ENCODE measurements at regions not wholly inside any gene's neighbourhood (a gene's known extent, or its start where the extent isn't known, plus 50 kb on each side); places are given as distances from the start of the nearest gene placed in this dataset.

GRCh38 chr4:132572210-132572609, 576.9 kb upstream of the PCDH10 start:
- no peak overlapping the region for H3K4me2 ChIP-seq (ENCODE audit: low read length)
- TF ChIP-seq CTCF (IDR thresholded peaks at IDR 0.05), result no peak

GRCh38 chr4:132587626-132588025, 561.5 kb upstream of the PCDH10 start:
- no peak overlapping the region for H3K4me2 ChIP-seq (ENCODE audit: low read length)
- no peak overlapping the region for H2AFZ ChIP-seq
- H3K9me3 ChIP-seq (ENCODE audit: control insufficient read depth, low read length), result no peaks in the 10 kb centered on the region
- H3K27me3 ChIP-seq (ENCODE audit: control insufficient read depth, insufficient read depth, low read length), result no peaks in the 10 kb centered on the region
- H3K79me2 ChIP-seq, result no peaks in the 10 kb centered on the region
- H3K36me3 ChIP-seq (ENCODE audit: control insufficient read depth, insufficient read depth, low read length), result no peaks in the 10 kb centered on the region
- H3K4me1 ChIP-seq, result no peaks in the 10 kb centered on the region
- no peak overlapping the region for H3K9ac ChIP-seq
- no peak for TF ChIP-seq CTCF (IDR thresholded peaks at IDR 0.05)
- H3K4me3 ChIP-seq (ENCODE audit: low read depth, low read length), result no peak overlapping the region
- no peak overlapping the region for H3K27ac ChIP-seq

More at GRCh38 chr4:132572210-132572609, 576.9 kb upstream of the PCDH10 start:
- no peaks in the 10 kb centered on the region for H3K4me1 ChIP-seq
- H2AFZ ChIP-seq, result no peak overlapping the region
- H3K27me3 ChIP-seq (ENCODE audit: control insufficient read depth, insufficient read depth, low read length), result no peaks in the 10 kb centered on the region
- H3K4me3 ChIP-seq (ENCODE audit: low read depth, low read length), result no peak overlapping the region
- no peak overlapping the region for H3K27ac ChIP-seq
- H3K79me2 ChIP-seq, result no peaks in the 10 kb centered on the region
- no peaks in the 10 kb centered on the region for H3K36me3 ChIP-seq (ENCODE audit: control insufficient read depth, insufficient read depth, low read length)
- H3K9ac ChIP-seq, result no peak overlapping the region
- H3K9me3 ChIP-seq (ENCODE audit: control insufficient read depth, low read length), result no peaks in the 10 kb centered on the region

GRCh38 chr4:132592340-132592739, 556.8 kb upstream of the PCDH10 start:
- Histone ChIP-seq H2AFZ (no peak overlapping the region), H3K36me3 (ENCODE audit: control insufficient read depth, insufficient read depth, low read length) (no peaks in the 10 kb centered on the region), H3K9ac (no peak overlapping the region), H3K4me2 (ENCODE audit: low read length) (no peak overlapping the region), H3K27ac (no peak overlapping the region), H3K79me2 (no peaks in the 10 kb centered on the region), H3K4me3 (ENCODE audit: low read depth, low read length) (no peak overlapping the region), H3K9me3 (ENCODE audit: control insufficient read depth, low read length) (no peaks in the 10 kb centered on the region), H3K4me1 (no peaks in the 10 kb centered on the region), H3K27me3 (ENCODE audit: control insufficient read depth, insufficient read depth, low read length) (no peaks in the 10 kb centered on the region)
- TF ChIP-seq CTCF (IDR thresholded peaks at IDR 0.05), result no peak

GRCh38 chr4:132592850-132593249, 556.2 kb upstream of the PCDH10 start:
- Histone ChIP-seq H3K27me3 (ENCODE audit: control insufficient read depth, insufficient read depth, low read length) (no peaks in the 10 kb centered on the region), H3K4me1 (no peaks in the 10 kb centered on the region), H3K9me3 (ENCODE audit: control insufficient read depth, low read length) (no peaks in the 10 kb centered on the region), H3K4me2 (ENCODE audit: low read length) (no peak overlapping the region), H3K79me2 (no peaks in the 10 kb centered on the region), H3K36me3 (ENCODE audit: control insufficient read depth, insufficient read depth, low read length) (no peaks in the 10 kb centered on the region), H2AFZ (no peak overlapping the region), H3K9ac (no peak overlapping the region), H3K27ac (no peak overlapping the region), H3K4me3 (ENCODE audit: low read depth, low read length) (no peak overlapping the region)
- TF ChIP-seq CTCF (IDR thresholded peaks at IDR 0.05), result no peak

GRCh38 chr4:132593717-132594400, 555.2 kb upstream of the PCDH10 start:
- H3K4me1 ChIP-seq, result no peaks in the 10 kb centered on the region
- no peak overlapping the region for H3K9ac ChIP-seq
- no peak overlapping the region for H3K4me2 ChIP-seq (ENCODE audit: low read length)
- H3K9me3 ChIP-seq (ENCODE audit: control insufficient read depth, low read length), result no peaks in the 10 kb centered on the region
- H2AFZ ChIP-seq, result no peak overlapping the region
- H3K27me3 ChIP-seq (ENCODE audit: control insufficient read depth, insufficient read depth, low read length), result no peaks in the 10 kb centered on the region
- no peaks in the 10 kb centered on the region for H3K79me2 ChIP-seq
- no peak overlapping the region for H3K4me3 ChIP-seq (ENCODE audit: low read depth, low read length)
- no peak for TF ChIP-seq CTCF (IDR thresholded peaks at IDR 0.05)
- no peaks in the 10 kb centered on the region for H3K36me3 ChIP-seq (ENCODE audit: control insufficient read depth, insufficient read depth, low read length)
- no peak overlapping the region for H3K27ac ChIP-seq
